Nephron progenitor cell (in vitro differentiated cells): ENCODE measurements at regions not wholly inside any gene's neighbourhood (a gene's known extent, or its start where the extent isn't known, plus 50 kb on each side); places are given as distances from the start of the nearest gene placed in this dataset.
"Not testable (repeated sequence)": the region's sequence is repeated elsewhere in the genome, so short reads cannot be mapped to it uniquely, and the experiment has no call there.

Experiments
- DNase-seq: peaks from one replicate; pipeline ENCODE4 v3.0.0; 2021
- H3K27ac Mint-ChIP-seq: 2 replicates; pipeline ENCODE4 v1.8.0; 2021; ENCODE audit warnings: mild to moderate bottlenecking, moderate library complexity, mixed read lengths
- H3K27me3 Mint-ChIP-seq: 2 replicates; pipeline ENCODE4 v1.8.0; 2021; ENCODE audit warnings: mild to moderate bottlenecking, low read depth, mixed read lengths; ENCODE audit not compliant: poor library complexity
- H3K36me3 Mint-ChIP-seq: 2 replicates; pipeline ENCODE4 v1.8.0; 2021; ENCODE audit warnings: low read depth, mixed read lengths
- H3K4me1 Mint-ChIP-seq: 2 replicates; pipeline ENCODE4 v1.8.0; 2021; ENCODE audit warnings: mixed read lengths
- H3K4me3 Mint-ChIP-seq: 2 replicates; pipeline ENCODE4 v1.8.0; 2021; ENCODE audit warnings: mild to moderate bottlenecking, moderate library complexity, mixed read lengths
- H3K9me3 Mint-ChIP-seq: 2 replicates; pipeline ENCODE4 v1.8.0; 2021; ENCODE audit warnings: mild to moderate bottlenecking, moderate library complexity, mixed read lengths
- TF ChIP-seq, protein P1 (sequence below): fragments of 200-600 bp; sonication (generic); IDR thresholded peaks from 2 replicates; pipeline ENCODE4 v1.5.0; 2021; ENCODE audit warnings: antibody characterized with exemption

DNA sequence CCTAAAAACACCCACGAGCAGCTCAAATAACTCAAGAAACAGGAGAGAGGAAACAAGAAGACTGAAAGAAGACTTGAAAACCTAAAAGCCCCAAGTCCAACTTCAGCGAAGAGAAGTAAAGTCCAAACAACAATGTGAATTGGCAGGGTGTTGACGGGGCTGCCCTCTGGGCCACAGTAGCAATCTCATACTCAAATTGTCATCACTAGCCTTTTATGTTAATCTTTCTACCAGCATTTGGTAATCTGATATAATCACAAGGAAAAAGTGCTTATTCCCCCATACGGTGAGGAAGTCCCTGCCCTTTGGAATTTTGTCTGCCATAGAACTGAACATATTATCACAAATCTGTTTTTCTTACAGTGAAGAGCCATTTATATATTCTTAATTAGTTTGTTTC lies 51.5 kb upstream of the IFNE start:
- Mint-ChIP-seq H3K27me3 (peaks cover 12% of the 10 kb centered on the region), H3K4me1 (no peaks in the 10 kb centered on the region), H3K4me3 (no peak overlapping the region), H3K36me3 (no peaks in the 10 kb centered on the region), H3K9me3 (no peaks in the 10 kb centered on the region), H3K27ac (no peak overlapping the region)
- TF ChIP-seq, protein P1, sequence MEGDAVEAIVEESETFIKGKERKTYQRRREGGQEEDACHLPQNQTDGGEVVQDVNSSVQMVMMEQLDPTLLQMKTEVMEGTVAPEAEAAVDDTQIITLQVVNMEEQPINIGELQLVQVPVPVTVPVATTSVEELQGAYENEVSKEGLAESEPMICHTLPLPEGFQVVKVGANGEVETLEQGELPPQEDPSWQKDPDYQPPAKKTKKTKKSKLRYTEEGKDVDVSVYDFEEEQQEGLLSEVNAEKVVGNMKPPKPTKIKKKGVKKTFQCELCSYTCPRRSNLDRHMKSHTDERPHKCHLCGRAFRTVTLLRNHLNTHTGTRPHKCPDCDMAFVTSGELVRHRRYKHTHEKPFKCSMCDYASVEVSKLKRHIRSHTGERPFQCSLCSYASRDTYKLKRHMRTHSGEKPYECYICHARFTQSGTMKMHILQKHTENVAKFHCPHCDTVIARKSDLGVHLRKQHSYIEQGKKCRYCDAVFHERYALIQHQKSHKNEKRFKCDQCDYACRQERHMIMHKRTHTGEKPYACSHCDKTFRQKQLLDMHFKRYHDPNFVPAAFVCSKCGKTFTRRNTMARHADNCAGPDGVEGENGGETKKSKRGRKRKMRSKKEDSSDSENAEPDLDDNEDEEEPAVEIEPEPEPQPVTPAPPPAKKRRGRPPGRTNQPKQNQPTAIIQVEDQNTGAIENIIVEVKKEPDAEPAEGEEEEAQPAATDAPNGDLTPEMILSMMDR = no peak
- no peak for DNase-seq

DNA sequence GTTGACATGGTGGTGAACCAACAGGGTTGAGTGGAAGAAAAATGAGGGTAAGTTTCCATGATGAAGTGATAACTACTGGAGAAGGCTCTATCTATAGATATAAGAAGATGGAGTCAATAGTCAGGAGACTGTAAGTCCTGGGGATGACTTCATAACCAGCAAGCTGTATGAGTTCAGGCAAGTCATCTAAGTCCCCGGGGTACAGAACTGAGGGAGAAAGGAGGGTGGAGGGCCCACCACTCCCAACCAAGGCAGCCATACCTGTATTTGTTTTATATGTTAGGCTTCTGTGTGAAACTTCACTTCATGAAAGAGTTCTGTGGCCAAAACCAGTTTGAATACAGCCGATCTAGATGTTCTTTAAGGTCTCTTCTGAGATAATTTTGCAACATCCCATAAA lies 53.3 kb upstream of the IFNE start:
- TF ChIP-seq, protein P1 = no peak
- DNase-seq = no peak
- Mint-ChIP-seq H3K36me3 (no peaks in the 10 kb centered on the region), H3K9me3 (no peaks in the 10 kb centered on the region), H3K4me1 (no peaks in the 10 kb centered on the region), H3K27me3 (peaks cover 12% of the 10 kb centered on the region), H3K4me3 (no peak overlapping the region), H3K27ac (no peak overlapping the region)

DNA sequence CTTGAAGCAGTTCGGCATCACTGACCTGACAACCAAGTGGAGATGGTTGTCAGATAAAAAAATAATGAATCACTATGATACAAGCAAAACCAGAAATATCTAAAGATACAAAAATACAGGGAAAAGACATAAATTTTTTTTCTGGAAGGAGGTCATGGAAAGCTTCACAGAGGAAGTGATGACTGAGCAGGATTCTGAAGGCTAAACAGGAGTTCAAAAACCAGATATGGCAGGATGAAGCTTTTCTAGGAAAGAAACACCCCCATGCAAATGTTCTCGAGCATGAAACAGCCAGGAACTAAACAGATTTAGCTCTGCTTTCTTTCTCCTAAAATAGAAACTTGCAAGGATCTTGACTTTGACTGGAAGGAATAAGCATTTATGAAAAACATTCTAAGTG lies 60.7 kb upstream of the IFNE start:
- Mint-ChIP-seq H3K27ac (no peak overlapping the region), H3K4me3 (no peak overlapping the region), H3K27me3 (no peaks in the 10 kb centered on the region), H3K4me1 (no peaks in the 10 kb centered on the region), H3K9me3 (no peaks in the 10 kb centered on the region), H3K36me3 (no peaks in the 10 kb centered on the region)
- no peak for DNase-seq
- TF ChIP-seq, protein P1 = no peak

DNA sequence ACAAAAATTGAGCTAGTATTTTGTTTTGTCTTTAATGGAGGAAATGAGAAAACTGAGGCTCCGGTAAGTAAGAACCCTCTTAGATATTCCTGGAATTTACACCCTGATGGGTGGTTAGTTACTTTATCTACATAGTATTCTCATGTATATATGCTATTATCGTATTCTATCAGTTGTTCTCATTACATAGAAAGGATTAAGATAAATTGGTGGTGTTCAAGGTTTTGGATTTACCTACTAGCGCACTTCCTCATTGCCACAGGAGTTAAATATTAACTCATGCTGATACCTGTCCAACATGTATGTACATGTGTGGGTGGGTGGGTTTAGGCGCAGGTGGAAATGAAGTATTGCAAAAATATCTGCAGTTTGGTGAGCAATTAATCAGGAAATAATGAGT lies 61.1 kb upstream of the IFNE start:
- TF ChIP-seq, protein P1 = no peak
- Mint-ChIP-seq H3K4me3 (no peak overlapping the region), H3K27me3 (no peaks in the 10 kb centered on the region), H3K9me3 (no peaks in the 10 kb centered on the region), H3K27ac (no peak overlapping the region), H3K4me1 (no peaks in the 10 kb centered on the region), H3K36me3 (no peaks in the 10 kb centered on the region)
- no peak for DNase-seq

DNA sequence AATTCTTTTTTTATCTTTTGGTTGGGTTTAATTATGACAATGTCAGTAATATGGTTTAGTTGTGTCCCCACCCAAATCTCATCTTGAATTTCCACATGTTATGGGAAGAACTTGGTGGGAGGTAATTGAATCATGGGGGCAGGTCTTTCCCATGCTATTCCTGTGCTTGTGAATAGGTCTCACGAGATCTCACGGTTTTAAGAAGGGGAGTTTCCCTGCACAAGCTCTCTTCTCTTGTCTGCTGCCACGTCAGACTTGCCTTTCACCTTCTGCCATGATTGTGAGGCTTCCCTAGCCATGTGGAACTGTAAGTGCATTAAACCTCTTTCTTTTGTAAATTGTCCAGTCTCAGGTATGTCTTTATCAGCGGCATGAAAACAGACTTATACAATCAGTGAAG lies 61.7 kb upstream of the IFNE start:
- H3K36me3 Mint-ChIP-seq, H3K4me3 Mint-ChIP-seq, DNase-seq, H3K27me3 Mint-ChIP-seq, H3K9me3 Mint-ChIP-seq, H3K27ac Mint-ChIP-seq, H3K4me1 Mint-ChIP-seq: not testable (repeated sequence)

DNA sequence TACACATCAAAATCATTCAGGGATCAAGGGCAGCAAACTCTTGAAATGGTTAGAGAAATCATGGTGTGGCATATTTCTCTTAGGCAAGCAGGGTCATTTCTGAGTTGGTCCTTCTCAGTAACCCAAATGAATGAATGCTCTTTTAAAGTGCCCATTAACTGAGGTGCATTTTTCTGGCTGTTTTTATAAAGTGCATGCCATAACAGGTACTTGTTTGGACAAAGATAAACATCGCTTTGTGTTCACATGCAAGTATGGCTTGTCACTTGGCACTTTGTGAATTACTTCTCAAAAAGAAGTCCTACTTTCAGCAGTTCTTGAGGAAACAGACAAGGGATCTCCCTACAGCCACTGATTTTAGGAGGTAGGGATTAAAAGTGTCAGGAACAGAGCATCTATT lies 64.8 kb upstream of the IFNE start:
- H3K4me1 Mint-ChIP-seq = peaks cover 4% of the 10 kb centered on the region
- DNase-seq = no peak
- no peak overlapping the region for H3K27ac Mint-ChIP-seq
- no peaks in the 10 kb centered on the region for H3K27me3 Mint-ChIP-seq
- no peaks in the 10 kb centered on the region for H3K36me3 Mint-ChIP-seq
- TF ChIP-seq, protein P1 = no peak
- no peaks in the 10 kb centered on the region for H3K9me3 Mint-ChIP-seq
- no peak overlapping the region for H3K4me3 Mint-ChIP-seq
